ENCODE measurements at regions not wholly inside any gene's neighbourhood (a gene's known extent, or its start where the extent isn't known, plus 50 kb on each side); places are given as distances from the start of the nearest gene placed in this dataset.

DNA sequence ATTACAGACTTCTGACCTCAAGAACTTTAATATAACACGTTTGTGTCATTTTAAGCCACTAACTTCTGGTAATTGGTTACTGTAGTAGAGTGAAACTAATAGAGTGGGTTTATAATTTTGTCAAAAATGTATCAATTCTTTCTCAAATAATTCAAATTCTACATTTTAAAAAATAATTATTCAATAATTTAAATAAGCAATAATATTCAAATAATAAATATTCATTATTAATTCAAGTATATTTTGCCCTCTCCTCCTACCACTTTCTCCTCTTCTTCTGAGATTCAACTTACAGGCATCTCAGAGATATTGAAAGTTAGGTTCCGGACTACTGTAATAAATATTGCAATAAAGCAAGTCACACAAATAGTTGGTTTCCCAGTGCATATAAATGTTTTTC is 1107.1 kb downstream of the KCNT2 start:
- Histone ChIP-seq H3K4me3 (ENCODE audit: low read depth, low read length) (no peak overlapping the region), H3K27me3 (ENCODE audit: control insufficient read depth, insufficient read depth, low read length) (no peaks in the 10 kb centered on the region), H3K36me3 (ENCODE audit: control insufficient read depth, insufficient read depth, low read length) (no peaks in the 10 kb centered on the region), H3K9me3 (ENCODE audit: control insufficient read depth, insufficient read depth, low read length) (no peaks in the 10 kb centered on the region), H3K9ac (ENCODE audit: low read depth, low read length) (no peak overlapping the region), H3K4me1 (ENCODE audit: control insufficient read depth, insufficient read depth, low read length) (no peaks in the 10 kb centered on the region)

DNA sequence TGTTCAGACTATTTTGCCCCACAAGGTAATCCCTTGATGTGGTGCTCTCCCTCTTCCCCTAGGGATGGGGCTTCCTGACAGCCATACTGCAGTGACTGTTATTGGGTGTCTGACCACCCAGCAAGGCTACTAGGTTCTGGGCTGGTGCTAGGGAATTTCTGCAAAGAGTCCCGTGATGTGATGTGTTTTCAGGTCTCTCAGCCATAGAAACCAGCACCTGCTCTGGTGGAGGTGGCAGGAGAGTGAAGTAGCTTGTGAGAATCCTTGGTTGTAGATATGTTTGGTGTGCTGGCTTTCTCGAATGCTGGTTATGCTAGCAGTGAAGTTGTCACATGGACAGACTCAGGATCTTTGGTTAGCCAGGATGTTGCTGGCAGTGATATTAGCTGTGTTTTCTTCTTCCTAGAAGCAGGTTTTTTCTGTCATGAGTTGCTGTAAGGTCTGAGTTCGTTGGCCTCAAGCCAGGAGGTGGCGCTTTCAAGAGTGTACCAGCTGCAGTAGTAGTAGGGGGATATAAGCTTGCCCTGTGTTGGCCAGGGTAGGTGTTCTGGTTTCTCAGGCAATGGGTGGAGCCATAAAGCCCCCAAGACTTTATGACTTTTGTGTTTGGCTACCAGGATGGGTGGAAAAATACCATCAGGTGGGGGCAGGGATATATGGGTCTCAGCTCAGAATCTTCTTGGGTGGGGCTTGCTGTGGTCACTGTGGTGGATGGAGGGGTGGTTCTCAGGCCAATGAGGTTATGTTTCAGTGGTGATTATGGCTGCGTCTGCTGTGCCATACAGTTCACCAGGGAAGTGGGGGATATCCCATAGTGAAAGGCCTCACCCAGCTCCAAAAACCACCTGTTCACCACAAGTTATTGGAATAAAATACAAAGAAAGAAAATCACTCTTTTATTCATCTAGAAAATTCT is 1112.3 kb downstream of the KCNT2 start:
- no peak overlapping the region for H3K4me3 ChIP-seq (ENCODE audit: low read depth, low read length)
- H3K36me3 ChIP-seq (ENCODE audit: control insufficient read depth, insufficient read depth, low read length) = no peaks in the 10 kb centered on the region
- H3K4me1 ChIP-seq (ENCODE audit: control insufficient read depth, insufficient read depth, low read length) = no peaks in the 10 kb centered on the region
- no peak overlapping the region for H3K9ac ChIP-seq (ENCODE audit: low read depth, low read length)
- no peaks in the 10 kb centered on the region for H3K27me3 ChIP-seq (ENCODE audit: control insufficient read depth, insufficient read depth, low read length)
- no peaks in the 10 kb centered on the region for H3K9me3 ChIP-seq (ENCODE audit: control insufficient read depth, insufficient read depth, low read length)

DNA sequence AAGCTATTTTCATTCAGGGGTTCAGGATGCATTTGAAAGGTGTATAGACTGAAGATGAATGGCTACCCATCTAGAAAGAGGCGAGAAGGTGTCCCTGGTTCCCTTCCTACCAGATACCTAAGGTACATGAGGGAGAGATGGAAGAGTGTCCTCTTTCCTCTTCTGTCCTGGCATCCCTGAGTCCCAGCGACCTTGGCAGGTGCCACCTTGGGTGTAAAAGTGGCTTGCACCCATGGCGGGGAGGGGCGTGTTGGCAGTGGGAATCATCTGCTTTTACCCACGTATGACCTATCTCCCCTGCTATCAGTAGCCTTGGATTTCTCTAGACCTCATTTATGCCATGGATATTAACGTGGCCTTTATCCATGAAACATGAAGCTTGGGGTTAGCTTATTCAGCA is 1126.1 kb downstream of the KCNT2 start:
- Histone ChIP-seq H3K9ac (ENCODE audit: low read depth, low read length) (no peak overlapping the region), H3K4me3 (ENCODE audit: low read depth, low read length) (no peak overlapping the region), H3K27me3 (ENCODE audit: control insufficient read depth, insufficient read depth, low read length) (no peaks in the 10 kb centered on the region), H3K9me3 (ENCODE audit: control insufficient read depth, insufficient read depth, low read length) (no peaks in the 10 kb centered on the region), H3K4me1 (ENCODE audit: control insufficient read depth, insufficient read depth, low read length) (no peaks in the 10 kb centered on the region), H3K36me3 (ENCODE audit: control insufficient read depth, insufficient read depth, low read length) (no peaks in the 10 kb centered on the region)

DNA sequence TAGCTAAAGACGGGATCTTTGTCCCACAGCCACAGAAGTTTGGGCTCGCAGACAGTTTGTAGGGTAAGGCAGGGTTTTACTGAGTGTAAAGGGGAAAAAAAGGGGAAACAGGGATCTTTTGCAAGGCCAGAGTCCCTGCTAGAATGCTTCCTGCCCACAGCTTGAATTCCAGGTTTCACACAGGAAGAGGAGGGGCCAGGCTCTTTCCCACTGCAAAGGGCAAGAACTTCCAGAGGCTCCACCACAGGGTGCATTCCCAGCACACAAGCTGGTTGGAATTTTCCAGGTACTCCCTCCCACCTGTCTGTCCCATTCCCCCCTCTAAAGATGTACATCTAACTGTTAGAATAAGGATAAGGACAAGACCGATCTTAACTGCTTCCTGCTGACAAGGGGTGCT is 1126.9 kb downstream of the KCNT2 start:
- no peaks in the 10 kb centered on the region for H3K9me3 ChIP-seq (ENCODE audit: control insufficient read depth, insufficient read depth, low read length)
- no peaks in the 10 kb centered on the region for H3K36me3 ChIP-seq (ENCODE audit: control insufficient read depth, insufficient read depth, low read length)
- no peak overlapping the region for H3K4me3 ChIP-seq (ENCODE audit: low read depth, low read length)
- H3K4me1 ChIP-seq (ENCODE audit: control insufficient read depth, insufficient read depth, low read length) = no peaks in the 10 kb centered on the region
- no peak overlapping the region for H3K9ac ChIP-seq (ENCODE audit: low read depth, low read length)
- H3K27me3 ChIP-seq (ENCODE audit: control insufficient read depth, insufficient read depth, low read length) = no peaks in the 10 kb centered on the region

DNA sequence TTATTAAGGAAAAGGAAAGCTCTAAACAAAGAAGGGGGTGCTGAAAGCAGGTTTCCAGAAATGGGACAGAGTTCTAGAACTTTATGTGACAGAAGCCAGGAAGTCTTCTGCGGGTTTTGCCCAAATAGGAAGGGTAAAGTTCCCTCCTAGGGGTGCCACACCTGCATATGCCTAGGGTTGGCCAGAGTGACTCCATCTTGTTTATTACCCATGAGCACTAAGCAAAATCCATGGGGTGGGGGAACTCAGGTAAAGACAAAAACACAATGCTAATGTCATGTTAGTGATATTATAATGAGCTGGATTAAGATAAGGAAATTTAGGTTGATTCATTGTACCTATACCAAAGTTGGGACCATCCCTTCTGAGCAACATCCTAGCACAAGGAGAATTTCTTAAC is 1132.7 kb downstream of the KCNT2 start:
- no peaks in the 10 kb centered on the region for H3K27me3 ChIP-seq (ENCODE audit: control insufficient read depth, insufficient read depth, low read length)
- no peaks in the 10 kb centered on the region for H3K36me3 ChIP-seq (ENCODE audit: control insufficient read depth, insufficient read depth, low read length)
- H3K4me1 ChIP-seq (ENCODE audit: control insufficient read depth, insufficient read depth, low read length) = no peaks in the 10 kb centered on the region
- no peaks in the 10 kb centered on the region for H3K9me3 ChIP-seq (ENCODE audit: control insufficient read depth, insufficient read depth, low read length)
- H3K9ac ChIP-seq (ENCODE audit: low read depth, low read length) = no peak overlapping the region
- no peak overlapping the region for H3K4me3 ChIP-seq (ENCODE audit: low read depth, low read length)

DNA sequence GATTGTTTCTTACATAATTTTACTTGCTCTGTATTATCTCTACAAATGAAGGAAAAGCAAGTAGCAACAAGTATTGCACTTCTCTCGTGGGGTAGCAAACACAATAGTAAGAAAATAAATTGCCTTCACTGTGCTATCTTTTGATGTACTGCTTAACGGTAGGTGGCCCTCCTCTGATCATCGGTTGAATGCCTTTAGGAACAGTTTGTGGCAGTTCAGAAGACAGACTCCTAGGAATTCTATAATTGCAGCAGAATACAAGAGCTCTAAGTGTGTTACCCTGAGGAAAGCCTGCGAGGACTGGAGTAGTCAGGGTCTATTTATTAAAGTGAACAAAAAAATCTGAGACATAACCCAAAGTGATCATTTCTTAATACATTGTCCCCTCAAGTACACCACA is 1135.9 kb downstream of the KCNT2 start:
- H3K27me3 ChIP-seq (ENCODE audit: control insufficient read depth, insufficient read depth, low read length) = no peaks in the 10 kb centered on the region
- H3K9me3 ChIP-seq (ENCODE audit: control insufficient read depth, insufficient read depth, low read length) = no peaks in the 10 kb centered on the region
- H3K36me3 ChIP-seq (ENCODE audit: control insufficient read depth, insufficient read depth, low read length) = no peaks in the 10 kb centered on the region
- H3K4me1 ChIP-seq (ENCODE audit: control insufficient read depth, insufficient read depth, low read length) = no peaks in the 10 kb centered on the region
- H3K9ac ChIP-seq (ENCODE audit: low read depth, low read length) = no peak overlapping the region
- no peak overlapping the region for H3K4me3 ChIP-seq (ENCODE audit: low read depth, low read length)

DNA sequence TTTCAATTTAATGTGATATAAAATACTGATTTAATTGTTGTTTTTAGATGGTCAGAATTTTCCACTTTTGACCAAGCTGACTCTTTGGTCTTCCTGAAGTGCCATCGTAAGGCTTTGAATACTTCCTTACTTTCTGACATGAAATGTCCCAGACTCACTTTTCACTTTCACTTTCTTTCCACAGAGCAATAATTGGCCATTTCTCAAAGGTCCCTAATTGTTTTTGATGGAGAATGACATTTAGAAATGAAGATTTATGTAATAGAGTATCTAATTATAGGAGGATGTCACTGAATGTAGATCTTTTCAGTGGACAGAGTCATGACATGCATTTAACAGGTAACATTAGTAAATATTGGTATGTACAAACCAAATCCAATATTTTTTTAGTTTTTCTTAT is 1141.6 kb downstream of the KCNT2 start:
- H3K9ac ChIP-seq (ENCODE audit: low read depth, low read length) = no peak overlapping the region
- H3K9me3 ChIP-seq (ENCODE audit: control insufficient read depth, insufficient read depth, low read length) = no peaks in the 10 kb centered on the region
- no peaks in the 10 kb centered on the region for H3K4me1 ChIP-seq (ENCODE audit: control insufficient read depth, insufficient read depth, low read length)
- H3K4me3 ChIP-seq (ENCODE audit: low read depth, low read length) = no peak overlapping the region
- no peaks in the 10 kb centered on the region for H3K36me3 ChIP-seq (ENCODE audit: control insufficient read depth, insufficient read depth, low read length)
- H3K27me3 ChIP-seq (ENCODE audit: control insufficient read depth, insufficient read depth, low read length) = no peaks in the 10 kb centered on the region

DNA sequence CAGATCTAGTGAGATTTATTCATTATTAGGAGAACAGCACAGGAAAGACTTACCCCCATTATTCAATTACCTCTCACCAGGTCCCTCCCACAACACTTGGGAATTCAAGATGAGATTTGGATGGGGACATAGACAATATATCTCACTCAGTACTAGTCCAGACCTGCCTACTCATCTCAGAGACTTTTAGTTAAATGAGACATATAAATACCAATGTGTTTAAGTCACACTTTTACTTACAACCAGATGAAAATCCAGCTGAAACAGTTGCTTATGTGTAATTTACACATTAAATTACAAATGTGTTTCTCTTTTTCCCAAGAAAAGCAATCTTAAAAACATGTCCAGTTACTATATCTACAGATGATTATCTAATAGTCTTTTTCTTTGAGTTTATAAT is 1145.6 kb downstream of the KCNT2 start:
- Histone ChIP-seq H3K9me3 (ENCODE audit: control insufficient read depth, insufficient read depth, low read length) (no peaks in the 10 kb centered on the region), H3K4me3 (ENCODE audit: low read depth, low read length) (no peak overlapping the region), H3K4me1 (ENCODE audit: control insufficient read depth, insufficient read depth, low read length) (no peaks in the 10 kb centered on the region), H3K36me3 (ENCODE audit: control insufficient read depth, insufficient read depth, low read length) (no peaks in the 10 kb centered on the region), H3K27me3 (ENCODE audit: control insufficient read depth, insufficient read depth, low read length) (no peaks in the 10 kb centered on the region), H3K9ac (ENCODE audit: low read depth, low read length) (no peak overlapping the region)

DNA sequence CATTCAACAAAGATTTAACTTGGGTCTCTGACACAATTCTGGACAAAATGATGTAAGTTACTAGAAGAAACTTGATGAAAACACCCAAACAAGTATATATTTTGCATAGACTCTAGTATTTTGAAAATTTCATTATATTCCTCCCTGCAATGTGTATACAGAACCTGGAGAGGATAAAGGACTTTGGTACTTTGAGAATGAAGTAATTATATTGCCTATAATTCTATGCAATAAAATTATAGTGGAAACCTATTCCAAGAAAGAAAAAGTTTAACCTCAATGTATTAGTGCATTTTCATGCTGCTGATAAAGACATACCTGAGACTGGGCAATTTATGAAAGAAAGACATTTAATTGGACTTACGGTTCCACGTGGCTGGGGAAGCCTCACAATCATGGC is 1146.1 kb downstream of the KCNT2 start:
- Histone ChIP-seq H3K4me1 (ENCODE audit: control insufficient read depth, insufficient read depth, low read length) (no peaks in the 10 kb centered on the region), H3K9ac (ENCODE audit: low read depth, low read length) (no peak overlapping the region), H3K9me3 (ENCODE audit: control insufficient read depth, insufficient read depth, low read length) (no peaks in the 10 kb centered on the region), H3K27me3 (ENCODE audit: control insufficient read depth, insufficient read depth, low read length) (no peaks in the 10 kb centered on the region), H3K4me3 (ENCODE audit: low read depth, low read length) (no peak overlapping the region), H3K36me3 (ENCODE audit: control insufficient read depth, insufficient read depth, low read length) (no peaks in the 10 kb centered on the region)

DNA sequence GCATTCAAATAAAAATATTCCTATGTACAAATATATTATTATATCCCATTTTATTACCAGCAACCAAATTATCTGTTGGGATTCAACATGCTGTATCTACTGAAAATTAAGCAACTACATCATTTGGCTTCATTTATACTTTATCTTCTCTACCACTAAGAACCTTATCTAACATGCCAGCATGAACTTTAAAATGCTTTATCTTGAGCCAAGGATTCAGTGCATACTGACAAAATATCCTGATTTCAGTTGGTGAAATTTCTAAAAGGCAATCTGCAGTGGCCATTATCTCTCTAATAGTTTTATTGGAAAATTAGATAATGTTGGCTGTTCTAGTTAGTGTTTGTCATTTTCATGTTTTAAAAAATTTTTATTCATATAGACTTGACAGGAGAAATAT is 1149.9 kb downstream of the KCNT2 start:
- no peaks in the 10 kb centered on the region for H3K36me3 ChIP-seq (ENCODE audit: control insufficient read depth, insufficient read depth, low read length)
- no peaks in the 10 kb centered on the region for H3K4me1 ChIP-seq (ENCODE audit: control insufficient read depth, insufficient read depth, low read length)
- no peaks in the 10 kb centered on the region for H3K27me3 ChIP-seq (ENCODE audit: control insufficient read depth, insufficient read depth, low read length)
- no peaks in the 10 kb centered on the region for H3K9me3 ChIP-seq (ENCODE audit: control insufficient read depth, insufficient read depth, low read length)
- no peak overlapping the region for H3K4me3 ChIP-seq (ENCODE audit: low read depth, low read length)
- no peak overlapping the region for H3K9ac ChIP-seq (ENCODE audit: low read depth, low read length)

DNA sequence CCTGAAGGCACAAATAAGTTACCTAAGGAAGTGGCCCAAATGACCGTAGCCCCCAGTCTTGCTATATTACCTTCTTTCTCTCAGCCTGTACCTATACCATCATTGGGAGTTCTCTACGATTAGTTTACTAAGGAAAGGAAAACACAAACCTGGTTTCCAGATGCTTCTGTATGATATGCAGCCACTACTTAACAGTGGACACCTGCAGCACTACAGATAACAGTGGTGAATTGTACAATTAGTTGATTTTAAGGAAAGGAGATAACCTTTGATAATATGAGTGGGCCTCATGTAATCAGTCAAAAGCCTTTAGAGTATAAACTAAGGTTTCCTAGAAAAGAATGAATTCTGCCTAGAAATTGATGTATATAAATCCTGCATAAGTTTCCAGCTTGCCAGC is 1157.4 kb downstream of the KCNT2 start:
- Histone ChIP-seq H3K36me3 (ENCODE audit: control insufficient read depth, insufficient read depth, low read length) (no peaks in the 10 kb centered on the region), H3K9me3 (ENCODE audit: control insufficient read depth, insufficient read depth, low read length) (no peaks in the 10 kb centered on the region), H3K27me3 (ENCODE audit: control insufficient read depth, insufficient read depth, low read length) (no peaks in the 10 kb centered on the region), H3K9ac (ENCODE audit: low read depth, low read length) (no peak overlapping the region), H3K4me1 (ENCODE audit: control insufficient read depth, insufficient read depth, low read length) (peaks cover 4% of the 10 kb centered on the region), H3K4me3 (ENCODE audit: low read depth, low read length) (no peak overlapping the region)

DNA sequence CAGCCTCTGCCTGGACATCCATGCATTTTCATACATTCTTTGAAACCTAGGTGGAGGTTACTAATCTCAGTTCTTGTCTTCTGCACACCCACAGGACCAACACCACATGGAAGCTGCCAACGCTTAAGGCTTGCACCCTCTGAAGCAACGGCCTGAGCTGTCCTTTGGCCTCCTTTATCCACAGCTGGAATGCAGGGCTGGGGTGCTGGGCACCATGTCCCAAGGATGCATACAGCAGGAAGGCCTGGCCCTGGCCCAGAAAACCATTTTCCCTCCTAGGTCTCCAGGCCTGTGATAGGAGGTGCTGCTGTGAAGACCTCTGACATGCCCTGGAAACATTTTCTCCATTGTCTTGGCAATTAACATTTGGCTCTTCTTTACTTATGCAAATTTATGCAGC is 1168.6 kb downstream of the KCNT2 start:
- H3K36me3 ChIP-seq (ENCODE audit: control insufficient read depth, insufficient read depth, low read length) = no peaks in the 10 kb centered on the region
- no peak overlapping the region for H3K9ac ChIP-seq (ENCODE audit: low read depth, low read length)
- H3K4me3 ChIP-seq (ENCODE audit: low read depth, low read length) = no peak overlapping the region
- H3K4me1 ChIP-seq (ENCODE audit: control insufficient read depth, insufficient read depth, low read length) = no peaks in the 10 kb centered on the region
- no peaks in the 10 kb centered on the region for H3K27me3 ChIP-seq (ENCODE audit: control insufficient read depth, insufficient read depth, low read length)
- no peaks in the 10 kb centered on the region for H3K9me3 ChIP-seq (ENCODE audit: control insufficient read depth, insufficient read depth, low read length)

Data from iPS-15b (cell line).